HG03103 (cell line): ENCODE measurements at regions not wholly inside any gene's neighbourhood (a gene's known extent, or its start where the extent isn't known, plus 50 kb on each side); places are given as distances from the start of the nearest gene placed in this dataset.
"Not testable (repeated sequence)": the region's sequence is repeated elsewhere in the genome, so short reads cannot be mapped to it uniquely, and the experiment has no call there.

Experiments used
- ATAC-seq: cut with Tn5 transposase; IDR thresholded peaks from one replicate; pipeline ENCODE4 v1.9.1; 2021; ENCODE audit warnings: low read depth; ENCODE audit not compliant: unreplicated experiment

- ATAC-seq = not testable (repeated sequence)
These were observed 125.6 kb downstream of the ZNF281 start for GRCh38 chr1:200284236-200284635.

GRCh38 chr1:200282497-200283122 is 127.2 kb downstream of the ZNF281 start:
- ATAC-seq = no peak

GRCh38 chr1:200281201-200281835 is 128.5 kb downstream of the ZNF281 start:
- no peak for ATAC-seq

- no peak for ATAC-seq
These were observed 129.9 kb downstream of the ZNF281 start for GRCh38 chr1:200279810-200280411.

GRCh38 chr1:200275816-200276453 is 133.9 kb downstream of the ZNF281 start:
- no peak for ATAC-seq

GRCh38 chr1:200275415-200275814 is 134.4 kb downstream of the ZNF281 start:
- no peak for ATAC-seq

- no peak for ATAC-seq
These were observed 135.7 kb downstream of the ZNF281 start for GRCh38 chr1:200274116-200274515.

GRCh38 chr1:200272481-200273068 is 137.3 kb downstream of the ZNF281 start:
- no peak for ATAC-seq

- ATAC-seq = no peak
These were observed 140.6 kb downstream of the ZNF281 start for GRCh38 chr1:200269256-200269655.

GRCh38 chr1:200267937-200268336 is 141.9 kb downstream of the ZNF281 start:
- no peak for ATAC-seq

GRCh38 chr1:200267458-200267857 is 142.4 kb downstream of the ZNF281 start:
- ATAC-seq = no peak

GRCh38 chr1:200266871-200267270 is 143.0 kb downstream of the ZNF281 start:
- ATAC-seq = no peak

- ATAC-seq = no peak
These were observed 144.0 kb downstream of the ZNF281 start for GRCh38 chr1:200265881-200266280.

- ATAC-seq = no peak
These were observed 144.7 kb downstream of the ZNF281 start for GRCh38 chr1:200265104-200265503.

GRCh38 chr1:200263203-200263602 is 146.6 kb downstream of the ZNF281 start:
- no peak for ATAC-seq

- ATAC-seq = peak; percentile 75
These were observed 147.4 kb downstream of the ZNF281 start for GRCh38 chr1:200262326-200262965.

- ATAC-seq = no peak
These were observed 149.1 kb downstream of the ZNF281 start for GRCh38 chr1:200260597-200261335.

GRCh38 chr1:200258447-200259375 is 151.1 kb downstream of the ZNF281 start:
- ATAC-seq = peak; percentile 38

GRCh38 chr1:200257235-200257634 is 152.6 kb downstream of the ZNF281 start:
- no peak for ATAC-seq
